PFSK-1 (cell line): ENCODE measurements at regions not wholly inside any gene's neighbourhood (a gene's known extent, or its start where the extent isn't known, plus 50 kb on each side); places are given as distances from the start of the nearest gene placed in this dataset.

Source experiments
- FOXP2 ChIP-seq: optimal IDR thresholded peaks from 2 replicates; pipeline ENCODE3; 2011; ENCODE audit warnings: borderline replicate concordance, control low read depth, inconsistent platforms; ENCODE audit not compliant: insufficient read depth; ENCODE audit errors: extremely low read length, extremely low read depth
- POLR2AphosphoS5 ChIP-seq: IDR thresholded peaks from 2 replicates; pipeline ENCODE4 v1.6.1; 2012; ENCODE audit warnings: low read depth, mild to moderate bottlenecking, control low read depth, low read length, moderate library complexity
- SIN3A ChIP-seq: IDR thresholded peaks from 2 replicates; pipeline ENCODE4 v1.6.1; 2012; ENCODE audit warnings: mild to moderate bottlenecking, low read length, moderate library complexity, borderline replicate concordance; ENCODE audit not compliant: insufficient read depth
- TAF1 ChIP-seq: IDR thresholded peaks from 2 replicates; pipeline ENCODE4 v1.6.1; 2012; ENCODE audit warnings: low read length, control low read depth, borderline replicate concordance; ENCODE audit not compliant: insufficient read depth
- TF ChIP-seq, protein P1 (sequence below), 2 experiments: IDR thresholded peaks; 2 replicates each; pipeline versions ENCODE4 v1.6.1 to v1.8.0; 2011 to 2012; ENCODE audit warnings: low read depth in 2 of 2, low read length in 2 of 2, control low read depth in 1 of 2, inconsistent platforms in 1 of 2, mild to moderate bottlenecking in 1 of 2, moderate library complexity in 1 of 2; ENCODE audit not compliant: insufficient read depth in 1 of 2

GRCh38 chr22:22429369-22430108 is 79.0 kb downstream of the ZNF280B start:
- TF ChIP-seq POLR2AphosphoS5 = no peak
- TF ChIP-seq SIN3A = no peak
- TF ChIP-seq, protein P1, sequence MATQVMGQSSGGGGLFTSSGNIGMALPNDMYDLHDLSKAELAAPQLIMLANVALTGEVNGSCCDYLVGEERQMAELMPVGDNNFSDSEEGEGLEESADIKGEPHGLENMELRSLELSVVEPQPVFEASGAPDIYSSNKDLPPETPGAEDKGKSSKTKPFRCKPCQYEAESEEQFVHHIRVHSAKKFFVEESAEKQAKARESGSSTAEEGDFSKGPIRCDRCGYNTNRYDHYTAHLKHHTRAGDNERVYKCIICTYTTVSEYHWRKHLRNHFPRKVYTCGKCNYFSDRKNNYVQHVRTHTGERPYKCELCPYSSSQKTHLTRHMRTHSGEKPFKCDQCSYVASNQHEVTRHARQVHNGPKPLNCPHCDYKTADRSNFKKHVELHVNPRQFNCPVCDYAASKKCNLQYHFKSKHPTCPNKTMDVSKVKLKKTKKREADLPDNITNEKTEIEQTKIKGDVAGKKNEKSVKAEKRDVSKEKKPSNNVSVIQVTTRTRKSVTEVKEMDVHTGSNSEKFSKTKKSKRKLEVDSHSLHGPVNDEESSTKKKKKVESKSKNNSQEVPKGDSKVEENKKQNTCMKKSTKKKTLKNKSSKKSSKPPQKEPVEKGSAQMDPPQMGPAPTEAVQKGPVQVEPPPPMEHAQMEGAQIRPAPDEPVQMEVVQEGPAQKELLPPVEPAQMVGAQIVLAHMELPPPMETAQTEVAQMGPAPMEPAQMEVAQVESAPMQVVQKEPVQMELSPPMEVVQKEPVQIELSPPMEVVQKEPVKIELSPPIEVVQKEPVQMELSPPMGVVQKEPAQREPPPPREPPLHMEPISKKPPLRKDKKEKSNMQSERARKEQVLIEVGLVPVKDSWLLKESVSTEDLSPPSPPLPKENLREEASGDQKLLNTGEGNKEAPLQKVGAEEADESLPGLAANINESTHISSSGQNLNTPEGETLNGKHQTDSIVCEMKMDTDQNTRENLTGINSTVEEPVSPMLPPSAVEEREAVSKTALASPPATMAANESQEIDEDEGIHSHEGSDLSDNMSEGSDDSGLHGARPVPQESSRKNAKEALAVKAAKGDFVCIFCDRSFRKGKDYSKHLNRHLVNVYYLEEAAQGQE (IDR thresholded peaks at IDR 0.05; ENCODE audit: insufficient read depth in 1 of 2, low read depth in 2 of 2, low read length in 2 of 2) = no peak
- TF ChIP-seq FOXP2 = no peak
- no peak for TF ChIP-seq TAF1

GRCh38 chr22:22430111-22430820 is 78.3 kb downstream of the ZNF280B start:
- TF ChIP-seq FOXP2 (no peak), TAF1 (no peak), POLR2AphosphoS5 (no peak), SIN3A (no peak)
- TF ChIP-seq, protein P1 (IDR thresholded peaks at IDR 0.05; ENCODE audit: insufficient read depth in 1 of 2, low read depth in 2 of 2, low read length in 2 of 2) = no peak

DNA sequence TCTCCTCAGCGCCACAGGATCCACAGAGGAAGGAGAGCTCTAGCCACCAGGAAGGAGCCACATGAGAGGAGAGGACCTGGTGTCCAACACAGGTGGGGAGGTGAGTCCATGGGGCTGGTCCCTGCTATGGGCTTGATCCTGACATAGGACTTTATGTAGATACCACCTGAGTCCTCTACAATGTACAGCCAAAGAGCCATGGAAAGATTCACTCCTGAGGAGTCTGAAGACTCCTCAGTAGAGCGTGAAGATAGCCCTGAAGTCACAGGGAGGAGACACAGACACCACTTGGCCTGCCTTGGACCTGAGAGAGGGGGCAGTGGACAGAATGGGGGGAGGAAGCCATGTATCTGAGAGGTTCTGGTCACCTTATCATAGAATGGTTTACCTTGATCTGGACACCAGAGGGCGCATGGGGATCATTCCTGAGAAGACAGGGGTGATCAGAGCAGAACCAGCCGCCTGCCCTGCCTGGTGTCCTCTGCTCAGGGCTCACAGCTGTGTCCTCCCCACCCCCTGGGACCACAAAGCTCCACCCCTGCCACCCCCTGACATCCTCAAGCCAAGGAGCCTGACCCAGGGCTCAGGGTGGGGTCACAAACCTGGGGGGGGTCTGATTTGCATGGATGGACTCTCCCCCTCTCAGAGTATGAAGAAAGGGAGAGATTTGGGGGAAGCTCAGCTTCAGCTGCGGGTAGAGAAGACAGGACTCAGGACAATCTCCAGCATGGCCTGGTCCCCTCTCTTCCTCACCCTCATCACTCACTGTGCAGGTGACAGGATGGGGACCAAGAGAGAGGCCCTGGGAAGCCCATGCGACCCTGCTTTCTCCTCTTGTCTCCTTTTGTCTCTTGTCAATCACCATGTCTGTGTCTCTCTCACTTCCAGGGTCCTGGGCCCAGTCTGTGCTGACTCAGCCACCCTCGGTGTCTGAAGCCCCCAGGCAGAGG is 77.0 kb downstream of the ZNF280B start:
- TF ChIP-seq SIN3A (no peak), TAF1 (no peak), POLR2AphosphoS5 (no peak), FOXP2 (no peak)
- TF ChIP-seq, protein P1 (IDR thresholded peaks at IDR 0.05; ENCODE audit: insufficient read depth in 1 of 2, low read depth in 2 of 2, low read length in 2 of 2) = no peak

- no peak for TF ChIP-seq POLR2AphosphoS5
- TF ChIP-seq TAF1 = no peak
- TF ChIP-seq, protein P1 (IDR thresholded peaks at IDR 0.05; ENCODE audit: insufficient read depth in 1 of 2, low read depth in 2 of 2, low read length in 2 of 2) = no peak
- TF ChIP-seq SIN3A = no peak
Observed at GRCh38 chr22:22432479-22432878, 76.1 kb downstream of the ZNF280B start.
